ENCODE measurements at regions not wholly inside any gene's neighbourhood (a gene's known extent, or its start where the extent isn't known, plus 50 kb on each side); places are given as distances from the start of the nearest gene placed in this dataset.

- Histone ChIP-seq H3K4me3 (ENCODE audit: low read depth, low read length, poor library complexity, severe bottlenecking) (no peak overlapping the region), H3K9me3 (ENCODE audit: low read length) (no peaks in the 10 kb centered on the region), H3K9ac (ENCODE audit: low read length) (no peak overlapping the region), H3K36me3 (ENCODE audit: insufficient read depth, low read length) (no peaks in the 10 kb centered on the region), H3K9me2 (ENCODE audit: low read depth, low read length) (no peaks in the 10 kb centered on the region), H3K4me1 (ENCODE audit: insufficient read depth, low read length, severe bottlenecking) (peaks cover 9% of the 10 kb centered on the region), H3K4me2 (ENCODE audit: low read length) (no peak overlapping the region), H4K20me1 (ENCODE audit: insufficient read depth, low read length) (no peaks in the 10 kb centered on the region), H3K79me2 (ENCODE audit: insufficient read depth, low read length) (no peaks in the 10 kb centered on the region), H3F3A (ENCODE audit: insufficient read depth, low read length) (no peaks in the 10 kb centered on the region), H2AFZ (ENCODE audit: low read length) (no peak overlapping the region), H3K27ac (ENCODE audit: low read depth, low read length, poor library complexity, severe bottlenecking) (no peak overlapping the region), H3K27me3 (ENCODE audit: insufficient read depth, low read length) (no peaks in the 10 kb centered on the region)
- TF ChIP-seq EZH2 (IDR thresholded peaks at IDR 0.05; ENCODE audit: borderline replicate concordance, low read length) (no peak), CTCF (IDR thresholded peaks at IDR 0.05; ENCODE audit: low read length) (no peak)
Observed at GRCh38 chr2:220682616-220683015, 889.5 kb downstream of the EPHA4 start.

GRCh38 chr2:220684099-220684498 is 888.0 kb downstream of the EPHA4 start:
- no peaks in the 10 kb centered on the region for H3K9me2 ChIP-seq (ENCODE audit: low read depth, low read length)
- no peak overlapping the region for H3K4me2 ChIP-seq (ENCODE audit: low read length)
- H3K4me1 ChIP-seq (ENCODE audit: insufficient read depth, low read length, severe bottlenecking) = peaks cover 9% of the 10 kb centered on the region
- no peak overlapping the region for H3K27ac ChIP-seq (ENCODE audit: low read depth, low read length, poor library complexity, severe bottlenecking)
- no peak overlapping the region for H3K4me3 ChIP-seq (ENCODE audit: low read depth, low read length, poor library complexity, severe bottlenecking)
- no peaks in the 10 kb centered on the region for H3K9me3 ChIP-seq (ENCODE audit: low read length)
- H3F3A ChIP-seq (ENCODE audit: insufficient read depth, low read length) = no peaks in the 10 kb centered on the region
- no peaks in the 10 kb centered on the region for H3K79me2 ChIP-seq (ENCODE audit: insufficient read depth, low read length)
- TF ChIP-seq CTCF (IDR thresholded peaks at IDR 0.05; ENCODE audit: low read length) = no peak
- no peak for TF ChIP-seq EZH2 (IDR thresholded peaks at IDR 0.05; ENCODE audit: borderline replicate concordance, low read length)
- no peaks in the 10 kb centered on the region for H3K36me3 ChIP-seq (ENCODE audit: insufficient read depth, low read length)
- no peak overlapping the region for H3K9ac ChIP-seq (ENCODE audit: low read length)
- no peaks in the 10 kb centered on the region for H4K20me1 ChIP-seq (ENCODE audit: insufficient read depth, low read length)
- no peak overlapping the region for H2AFZ ChIP-seq (ENCODE audit: low read length)
- H3K27me3 ChIP-seq (ENCODE audit: insufficient read depth, low read length) = no peaks in the 10 kb centered on the region

- Histone ChIP-seq H2AFZ (ENCODE audit: low read length) (no peak overlapping the region; the same call in 1 of the 2 replicates), H3K27me3 (ENCODE audit: insufficient read depth, low read length) (no peaks in the 10 kb centered on the region), H3K36me3 (ENCODE audit: insufficient read depth, low read length) (no peaks in the 10 kb centered on the region), H3K27ac (ENCODE audit: low read depth, low read length, poor library complexity, severe bottlenecking) (no peak overlapping the region), H3K9me2 (ENCODE audit: low read depth, low read length) (no peaks in the 10 kb centered on the region), H3K79me2 (ENCODE audit: insufficient read depth, low read length) (no peaks in the 10 kb centered on the region), H4K20me1 (ENCODE audit: insufficient read depth, low read length) (no peaks in the 10 kb centered on the region), H3K9ac (ENCODE audit: low read length) (no peak overlapping the region), H3F3A (ENCODE audit: insufficient read depth, low read length) (no peaks in the 10 kb centered on the region), H3K4me3 (ENCODE audit: low read depth, low read length, poor library complexity, severe bottlenecking) (no peak overlapping the region), H3K4me1 (ENCODE audit: insufficient read depth, low read length, severe bottlenecking) (peaks cover 9% of the 10 kb centered on the region), H3K4me2 (ENCODE audit: low read length) (no peak overlapping the region), H3K9me3 (ENCODE audit: low read length) (no peaks in the 10 kb centered on the region)
- TF ChIP-seq EZH2 (IDR thresholded peaks at IDR 0.05; ENCODE audit: borderline replicate concordance, low read length) = no peak
- TF ChIP-seq CTCF (IDR thresholded peaks at IDR 0.05; ENCODE audit: low read length) = peak; percentile 83
Observed at GRCh38 chr2:220687231-220687843, 884.8 kb downstream of the EPHA4 start.

Data from OCI-LY1 (cell line).